ENCODE measurements at regions not wholly inside any gene's neighbourhood (a gene's known extent, or its start where the extent isn't known, plus 50 kb on each side); places are given as distances from the start of the nearest gene placed in this dataset.

DNA sequence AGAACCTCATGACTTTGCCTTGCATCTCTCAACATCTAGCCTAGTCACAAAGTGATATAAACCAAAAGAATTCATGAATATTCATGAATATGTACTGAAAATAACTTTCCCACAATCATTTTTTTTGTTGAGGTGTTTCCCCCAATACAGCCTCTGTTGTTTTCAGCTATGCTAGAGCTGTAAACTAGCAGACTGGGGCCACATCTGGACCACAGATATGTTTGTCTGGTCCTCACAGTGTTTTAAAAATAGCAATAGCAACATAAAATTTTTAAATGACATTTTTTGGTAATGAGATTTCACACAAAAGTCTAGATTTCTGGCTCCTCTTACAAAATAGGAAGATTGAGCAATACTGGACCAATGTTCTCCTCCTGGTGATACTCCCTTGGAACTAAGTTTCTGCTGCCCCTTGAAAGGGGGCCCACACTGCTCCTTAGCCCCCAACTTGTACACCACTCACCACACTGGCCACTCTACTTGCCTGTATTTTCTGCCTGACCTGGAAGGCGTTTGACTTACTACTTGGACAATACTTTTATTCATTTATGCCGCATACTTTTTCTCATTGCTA, 81.2 kb downstream of the BMP4 start:
- peaks cover 9% of the 10 kb centered on the region for H3K9me3 Mint-ChIP-seq
- no peaks in the 10 kb centered on the region for H3K4me1 Mint-ChIP-seq (ENCODE audit: low read depth)
- H3K4me3 Mint-ChIP-seq, result no peak overlapping the region
- H3K27me3 Mint-ChIP-seq, result no peaks in the 10 kb centered on the region
- H3K36me3 Mint-ChIP-seq (ENCODE audit: low read depth), result no peaks in the 10 kb centered on the region
- intact Hi-C loops (cut with micrococcal nuclease), result no loop called here
- no peak overlapping the region for H3K27ac Mint-ChIP-seq

DNA sequence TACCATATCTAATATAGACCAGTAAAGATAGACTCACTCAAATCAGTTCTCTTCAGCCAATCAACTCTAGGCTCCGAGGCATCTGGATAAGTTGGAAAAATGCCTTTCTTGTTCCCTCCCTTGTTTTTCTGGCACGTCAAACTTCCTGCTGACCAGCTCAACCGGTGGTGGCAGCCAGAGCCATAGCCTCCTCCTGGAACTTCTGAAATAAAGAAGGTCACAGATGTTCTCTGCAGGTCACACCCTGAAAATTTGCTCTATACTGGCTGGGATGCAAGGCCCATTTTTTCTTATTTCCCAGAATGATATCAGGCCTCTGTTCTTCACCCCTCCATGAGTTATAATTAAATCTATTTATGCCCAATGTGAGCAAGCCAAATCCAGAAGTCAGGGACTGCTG, 81.9 kb downstream of the BMP4 start:
- Mint-ChIP-seq H3K4me1 (ENCODE audit: low read depth) (no peaks in the 10 kb centered on the region), H3K27ac (no peak overlapping the region), H3K36me3 (ENCODE audit: low read depth) (no peaks in the 10 kb centered on the region), H3K9me3 (peaks cover 9% of the 10 kb centered on the region), H3K4me3 (no peak overlapping the region), H3K27me3 (no peaks in the 10 kb centered on the region)
- intact Hi-C loops (cut with micrococcal nuclease), result no loop called here

DNA sequence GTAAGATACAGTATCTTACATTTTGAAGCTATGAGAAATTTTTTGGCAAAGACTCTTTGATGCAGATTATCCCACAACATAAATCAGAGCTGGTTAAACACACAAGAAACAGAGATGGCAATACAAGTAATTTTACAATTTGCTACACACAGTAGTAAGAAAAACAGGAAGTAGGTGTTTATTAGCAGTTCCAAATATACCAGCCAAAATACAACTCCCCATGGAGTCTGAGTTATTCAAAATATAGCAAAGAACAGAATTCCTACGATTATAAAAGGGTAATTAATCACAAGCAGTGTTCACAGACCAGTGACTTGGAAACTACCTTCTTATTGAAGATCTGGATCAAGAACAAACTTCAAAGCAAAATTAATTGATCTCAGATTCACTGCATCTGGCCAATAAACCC, 83.9 kb downstream of the BMP4 start:
- H3K9me3 Mint-ChIP-seq, result peaks cover 9% of the 10 kb centered on the region
- no peak overlapping the region for H3K4me3 Mint-ChIP-seq
- intact Hi-C loops (cut with micrococcal nuclease), result no loop called here
- no peaks in the 10 kb centered on the region for H3K4me1 Mint-ChIP-seq (ENCODE audit: low read depth)
- no peaks in the 10 kb centered on the region for H3K27me3 Mint-ChIP-seq
- H3K36me3 Mint-ChIP-seq (ENCODE audit: low read depth), result no peaks in the 10 kb centered on the region
- no peak overlapping the region for H3K27ac Mint-ChIP-seq

DNA sequence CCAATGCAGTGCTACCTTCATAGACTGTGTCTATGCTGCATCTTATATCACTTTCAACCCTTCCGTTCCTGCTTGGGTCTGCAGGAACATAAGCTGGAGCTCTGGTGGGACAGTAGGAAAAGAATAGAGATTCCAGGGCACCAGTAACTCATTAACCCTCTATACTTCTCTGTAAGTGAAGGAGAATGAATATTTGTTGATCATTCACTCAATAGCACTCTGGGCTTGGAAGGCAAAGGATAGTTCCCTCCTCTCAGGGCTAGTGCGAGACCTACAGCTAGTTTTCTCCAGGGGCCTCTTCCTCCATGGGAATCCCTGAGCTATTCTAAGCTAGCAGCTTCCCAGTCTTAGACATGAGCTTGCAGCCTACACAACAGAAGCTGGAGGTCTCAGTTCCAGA, 84.7 kb downstream of the BMP4 start:
- intact Hi-C loops (cut with micrococcal nuclease), result no loop called here
- no peak overlapping the region for H3K27ac Mint-ChIP-seq
- H3K27me3 Mint-ChIP-seq, result no peaks in the 10 kb centered on the region
- H3K4me1 Mint-ChIP-seq (ENCODE audit: low read depth), result no peaks in the 10 kb centered on the region
- H3K36me3 Mint-ChIP-seq (ENCODE audit: low read depth), result no peaks in the 10 kb centered on the region
- no peak overlapping the region for H3K4me3 Mint-ChIP-seq
- H3K9me3 Mint-ChIP-seq, result peaks cover 9% of the 10 kb centered on the region

DNA sequence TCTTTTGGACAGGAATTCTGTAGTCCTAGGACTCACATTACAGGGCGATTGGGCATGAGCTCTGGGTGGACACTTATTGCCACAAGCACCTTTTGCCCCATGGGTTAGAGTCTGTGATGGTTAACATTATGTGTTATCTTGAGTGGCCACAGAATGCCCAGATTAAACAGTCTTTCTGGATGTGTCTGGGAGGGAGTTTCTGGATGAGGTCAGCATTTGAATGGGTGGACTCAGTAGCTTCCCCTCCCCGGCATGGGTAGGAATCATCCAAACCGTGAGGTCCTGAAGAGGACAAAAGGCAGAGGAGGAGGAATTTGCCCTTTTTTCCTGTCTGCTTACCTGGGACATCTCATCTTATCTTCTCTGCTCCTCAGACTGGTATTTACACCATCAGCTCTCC, 85.6 kb downstream of the BMP4 start:
- intact Hi-C loops (cut with micrococcal nuclease), result no loop called here
- H3K4me3 Mint-ChIP-seq, result no peak overlapping the region
- H3K36me3 Mint-ChIP-seq (ENCODE audit: low read depth), result no peaks in the 10 kb centered on the region
- no peak overlapping the region for H3K27ac Mint-ChIP-seq
- H3K9me3 Mint-ChIP-seq, result peaks cover under 1% of the 10 kb centered on the region
- no peaks in the 10 kb centered on the region for H3K4me1 Mint-ChIP-seq (ENCODE audit: low read depth)
- no peaks in the 10 kb centered on the region for H3K27me3 Mint-ChIP-seq

DNA sequence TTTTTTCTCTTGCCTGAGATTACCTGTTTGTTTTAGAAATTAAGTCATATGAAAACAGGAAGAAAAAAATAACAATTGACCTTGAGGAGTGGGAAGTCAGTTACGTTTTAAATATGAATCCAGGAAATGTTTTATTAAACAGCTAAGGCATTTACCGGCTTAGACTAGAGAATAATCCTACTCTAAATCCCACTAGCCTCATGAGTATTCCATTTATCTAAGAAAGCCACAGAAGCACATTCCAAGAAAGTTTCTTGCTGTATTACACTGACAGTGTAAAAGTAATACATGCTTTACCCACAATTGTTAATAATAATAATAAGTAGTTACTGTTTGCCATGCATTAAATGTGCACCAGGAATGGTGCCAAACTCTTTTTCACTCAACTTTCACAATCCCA, 90.9 kb downstream of the BMP4 start:
- Mint-ChIP-seq H3K27me3 (no peaks in the 10 kb centered on the region), H3K4me1 (ENCODE audit: low read depth) (no peaks in the 10 kb centered on the region), H3K9me3 (no peaks in the 10 kb centered on the region), H3K27ac (no peak overlapping the region), H3K4me3 (no peak overlapping the region), H3K36me3 (ENCODE audit: low read depth) (no peaks in the 10 kb centered on the region)
- intact Hi-C loops (cut with micrococcal nuclease), result no loop called here

DNA sequence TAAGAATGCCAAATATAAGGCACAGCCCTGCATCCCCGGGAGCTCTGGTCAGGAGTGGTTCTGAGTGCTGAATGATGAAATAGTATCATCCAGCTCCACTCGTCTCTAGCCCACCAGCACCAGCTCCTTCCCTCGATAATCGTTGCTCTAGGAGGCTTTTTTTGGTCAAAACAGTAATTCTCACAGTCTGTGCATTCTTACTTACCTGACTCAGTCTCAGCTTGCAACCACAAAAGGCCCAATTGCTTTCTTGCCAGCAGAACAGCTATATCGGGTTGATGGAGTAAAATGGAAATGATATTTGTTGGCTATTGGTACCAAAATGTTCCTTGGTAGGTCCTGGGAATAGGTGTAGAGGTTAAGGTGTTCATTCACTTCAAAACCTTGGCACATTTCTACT, 94.8 kb downstream of the BMP4 start:
- H3K9me3 Mint-ChIP-seq, result no peaks in the 10 kb centered on the region
- intact Hi-C loops (cut with micrococcal nuclease), result no loop called here
- no peak overlapping the region for H3K4me3 Mint-ChIP-seq
- H3K27me3 Mint-ChIP-seq, result no peaks in the 10 kb centered on the region
- no peak overlapping the region for H3K27ac Mint-ChIP-seq
- no peaks in the 10 kb centered on the region for H3K4me1 Mint-ChIP-seq (ENCODE audit: low read depth)
- no peaks in the 10 kb centered on the region for H3K36me3 Mint-ChIP-seq (ENCODE audit: low read depth)

DNA sequence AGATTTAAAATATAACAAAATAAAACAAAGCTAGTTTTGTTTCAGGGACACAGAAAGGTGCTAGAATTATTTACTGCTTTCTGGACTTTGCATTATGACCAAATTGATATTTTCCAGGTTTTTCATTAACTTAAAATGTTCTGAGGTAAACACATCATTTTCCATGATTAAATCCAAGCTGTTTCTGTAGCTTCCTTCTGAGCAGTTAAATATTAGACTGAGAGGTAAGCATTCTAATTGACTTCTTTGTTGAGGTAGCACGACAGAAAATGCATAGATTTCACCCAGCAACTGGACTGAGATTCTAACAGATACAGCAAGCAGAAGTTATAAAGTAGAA, 98.3 kb downstream of the BMP4 start:
- Mint-ChIP-seq H3K9me3 (no peaks in the 10 kb centered on the region), H3K36me3 (ENCODE audit: low read depth) (no peaks in the 10 kb centered on the region), H3K4me1 (ENCODE audit: low read depth) (no peaks in the 10 kb centered on the region), H3K27me3 (no peaks in the 10 kb centered on the region), H3K4me3 (no peak overlapping the region), H3K27ac (no peak overlapping the region)
- intact Hi-C loops (cut with micrococcal nuclease), result no loop called here

DNA sequence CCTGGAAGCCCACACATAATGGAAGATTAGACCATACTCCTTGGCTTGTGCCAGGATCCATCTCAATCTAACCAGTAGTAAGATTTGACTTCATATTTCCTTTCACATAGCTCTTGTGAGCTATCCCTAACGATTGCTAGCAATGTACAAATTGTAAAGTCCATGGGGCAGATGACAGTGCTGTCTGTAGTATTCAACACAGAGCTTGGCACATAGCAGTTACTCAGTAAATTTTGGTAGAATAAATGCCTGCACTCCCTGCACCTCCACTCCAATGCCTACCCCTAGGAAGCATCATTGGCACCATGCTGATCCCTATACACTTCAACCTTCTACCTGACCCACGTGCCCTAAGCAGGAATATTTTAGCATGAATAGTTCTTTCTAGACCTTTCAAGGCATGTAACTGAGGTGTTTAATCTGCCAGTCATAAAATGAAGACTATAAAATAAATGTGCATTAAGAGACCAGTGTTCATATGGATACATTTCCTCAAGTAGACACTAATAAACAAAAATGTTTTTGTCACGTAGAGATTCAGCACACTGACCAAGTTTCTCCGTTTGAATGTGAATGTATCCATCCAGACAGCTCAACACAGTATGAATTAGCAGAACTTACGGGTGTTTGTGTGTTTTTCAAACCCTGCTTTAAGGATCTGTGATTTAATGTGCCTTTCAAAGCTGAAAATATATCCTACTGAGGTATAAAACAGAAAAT, 98.8 kb downstream of the BMP4 start:
- Mint-ChIP-seq H3K27ac (no peak overlapping the region), H3K9me3 (no peaks in the 10 kb centered on the region), H3K4me1 (ENCODE audit: low read depth) (no peaks in the 10 kb centered on the region), H3K36me3 (ENCODE audit: low read depth) (no peaks in the 10 kb centered on the region), H3K4me3 (no peak overlapping the region), H3K27me3 (no peaks in the 10 kb centered on the region)
- intact Hi-C loops (cut with micrococcal nuclease), result no loop called here

DNA sequence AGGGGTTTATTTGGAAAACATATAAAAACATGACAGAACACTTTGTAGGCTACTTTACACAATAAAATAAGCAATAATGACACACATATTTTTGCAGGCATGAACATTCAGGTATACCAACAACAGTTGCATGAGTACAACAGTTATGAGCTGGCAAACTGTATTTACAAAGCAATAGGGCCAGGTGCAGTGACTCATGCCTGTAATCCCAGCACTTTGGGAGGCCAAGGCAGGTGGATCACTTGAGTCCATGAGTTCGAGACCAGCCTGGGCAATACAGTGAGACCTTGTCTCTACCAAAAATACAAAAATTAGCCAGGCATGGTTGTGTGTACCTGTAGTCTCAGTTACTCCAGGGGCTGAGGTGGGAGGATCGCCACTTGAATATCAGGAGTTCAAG, 101.1 kb downstream of the BMP4 start:
- Mint-ChIP-seq H3K36me3 (ENCODE audit: low read depth) (no peaks in the 10 kb centered on the region), H3K27ac (no peak overlapping the region), H3K4me3 (no peak overlapping the region), H3K27me3 (no peaks in the 10 kb centered on the region), H3K4me1 (ENCODE audit: low read depth) (no peaks in the 10 kb centered on the region), H3K9me3 (no peaks in the 10 kb centered on the region)
- intact Hi-C loops (cut with micrococcal nuclease), result no loop called here

DNA sequence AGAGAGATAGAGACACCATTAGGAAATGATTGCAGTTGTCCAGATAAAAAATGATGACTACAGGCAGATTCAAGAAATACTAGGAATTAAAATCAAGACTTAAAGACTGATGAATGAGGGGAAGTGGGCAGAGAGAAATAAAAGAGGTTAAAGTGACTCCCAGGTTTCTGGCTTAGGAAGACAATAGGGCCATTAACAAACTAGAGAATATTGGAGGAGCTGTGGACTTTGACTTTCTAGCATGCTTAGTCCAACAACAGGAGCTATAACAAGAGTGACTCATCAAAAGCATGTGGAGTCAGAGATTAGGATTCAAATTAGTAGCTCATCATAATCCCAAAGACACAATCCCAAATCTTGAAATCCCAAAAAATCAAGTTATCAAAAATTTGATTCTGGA, 101.5 kb downstream of the BMP4 start:
- no peaks in the 10 kb centered on the region for H3K9me3 Mint-ChIP-seq
- intact Hi-C loops (cut with micrococcal nuclease), result no loop called here
- H3K36me3 Mint-ChIP-seq (ENCODE audit: low read depth), result no peaks in the 10 kb centered on the region
- H3K27ac Mint-ChIP-seq, result no peak overlapping the region
- H3K27me3 Mint-ChIP-seq, result no peaks in the 10 kb centered on the region
- H3K4me3 Mint-ChIP-seq, result no peak overlapping the region
- H3K4me1 Mint-ChIP-seq (ENCODE audit: low read depth), result no peaks in the 10 kb centered on the region

DNA sequence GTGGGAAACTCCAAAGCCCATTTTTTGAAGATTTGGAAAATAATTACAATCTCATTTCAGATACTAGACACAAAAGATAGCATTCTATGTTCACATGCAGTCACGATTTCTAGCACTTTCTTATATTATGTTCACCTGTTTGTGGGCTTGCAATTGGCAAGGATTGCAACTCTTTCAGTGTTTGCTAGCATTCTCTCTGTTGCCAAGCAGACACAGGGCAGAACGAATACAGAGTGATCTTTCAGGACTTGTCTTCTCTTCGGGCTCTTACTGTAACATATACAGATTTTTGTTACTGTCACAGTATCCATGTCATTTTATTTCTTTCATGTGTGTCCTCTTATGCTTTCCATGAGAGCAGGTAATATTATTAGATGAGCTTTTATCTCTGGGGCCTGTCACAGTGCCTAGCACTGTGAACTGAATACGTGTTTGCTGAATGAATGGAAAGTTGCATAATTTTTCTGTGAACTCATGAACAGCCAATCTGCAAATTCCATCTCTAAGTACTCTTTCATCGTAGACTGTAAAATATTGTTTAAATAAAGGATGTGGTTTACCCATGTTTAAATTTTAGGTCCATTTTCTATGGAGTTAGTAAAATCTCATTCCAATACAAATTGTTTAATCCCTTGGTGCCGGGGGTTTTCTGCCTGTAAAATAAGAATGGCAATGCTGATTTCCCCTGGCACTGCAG, 105.1 kb downstream of the BMP4 start:
- Mint-ChIP-seq H3K4me1 (ENCODE audit: low read depth) (no peaks in the 10 kb centered on the region), H3K4me3 (no peak overlapping the region), H3K27me3 (no peaks in the 10 kb centered on the region), H3K36me3 (ENCODE audit: low read depth) (no peaks in the 10 kb centered on the region), H3K9me3 (no peaks in the 10 kb centered on the region), H3K27ac (no peak overlapping the region)
- intact Hi-C loops (cut with micrococcal nuclease), result no loop called here

DNA sequence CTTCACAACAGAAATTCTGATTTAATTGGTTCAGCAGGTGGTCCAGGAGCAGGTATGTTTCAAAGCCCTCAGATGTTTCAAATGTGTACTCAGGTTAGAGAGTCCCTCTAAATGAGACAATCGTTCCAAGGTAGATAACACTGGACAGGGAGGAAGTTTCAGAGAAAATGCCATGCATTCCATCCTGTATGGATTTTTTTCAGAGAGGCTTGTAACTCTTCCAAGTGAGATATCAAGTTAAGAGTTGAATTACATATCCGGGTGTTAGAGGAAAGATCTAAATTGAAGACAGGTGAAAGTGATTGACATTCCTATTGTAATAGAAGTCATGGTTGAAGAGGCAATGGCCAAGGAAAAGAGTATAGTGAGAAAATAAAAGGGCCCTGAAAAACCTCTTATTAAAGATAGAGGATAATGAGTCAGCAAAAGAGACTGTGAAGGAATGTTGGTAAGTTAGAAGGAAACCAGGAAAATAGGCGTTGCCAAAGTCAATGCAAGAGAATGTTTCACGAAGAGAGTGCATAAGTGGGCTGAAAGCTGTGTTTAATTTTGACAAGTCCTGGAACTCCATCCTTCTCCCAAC, 105.8 kb downstream of the BMP4 start:
- Mint-ChIP-seq H3K4me1 (ENCODE audit: low read depth) (no peaks in the 10 kb centered on the region), H3K36me3 (ENCODE audit: low read depth) (no peaks in the 10 kb centered on the region), H3K9me3 (no peaks in the 10 kb centered on the region), H3K4me3 (no peak overlapping the region), H3K27me3 (no peaks in the 10 kb centered on the region), H3K27ac (no peak overlapping the region)
- intact Hi-C loops (cut with micrococcal nuclease), result no loop called here

DNA sequence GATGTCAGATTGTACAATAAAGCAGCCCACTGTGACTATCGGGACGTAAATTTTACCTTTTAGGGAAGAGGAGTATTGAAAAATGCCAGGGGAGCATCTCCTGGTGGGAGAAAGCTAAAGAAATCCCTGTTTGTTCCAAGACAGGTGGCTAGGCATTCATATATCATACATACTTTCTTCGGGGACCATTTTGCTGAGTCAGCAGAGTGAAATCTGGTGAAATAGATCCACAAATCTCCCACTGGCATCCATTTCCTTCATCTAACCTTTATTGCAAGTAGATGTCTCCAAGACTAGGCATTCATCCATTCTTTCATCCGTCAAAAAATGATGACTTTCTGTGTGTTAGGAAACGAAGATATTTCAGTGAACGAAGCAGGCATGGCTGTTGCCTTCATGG, 107.1 kb downstream of the BMP4 start:
- Mint-ChIP-seq H3K9me3 (no peaks in the 10 kb centered on the region), H3K36me3 (ENCODE audit: low read depth) (no peaks in the 10 kb centered on the region), H3K4me3 (no peak overlapping the region), H3K27ac (no peak overlapping the region), H3K4me1 (ENCODE audit: low read depth) (no peaks in the 10 kb centered on the region), H3K27me3 (no peaks in the 10 kb centered on the region)
- intact Hi-C loops (cut with micrococcal nuclease), result no loop called here

Data from dendritic cell treated with granulocyte-macrophage colony-stimulating factor and Interleukin-4, amounts not matched to agents 40 ng/mL and 50 ng/mL, for 4 days (primary cell).